ENCODE measurements at regions not wholly inside any gene's neighbourhood (a gene's known extent, or its start where the extent isn't known, plus 50 kb on each side); places are given as distances from the start of the nearest gene placed in this dataset.

DNA sequence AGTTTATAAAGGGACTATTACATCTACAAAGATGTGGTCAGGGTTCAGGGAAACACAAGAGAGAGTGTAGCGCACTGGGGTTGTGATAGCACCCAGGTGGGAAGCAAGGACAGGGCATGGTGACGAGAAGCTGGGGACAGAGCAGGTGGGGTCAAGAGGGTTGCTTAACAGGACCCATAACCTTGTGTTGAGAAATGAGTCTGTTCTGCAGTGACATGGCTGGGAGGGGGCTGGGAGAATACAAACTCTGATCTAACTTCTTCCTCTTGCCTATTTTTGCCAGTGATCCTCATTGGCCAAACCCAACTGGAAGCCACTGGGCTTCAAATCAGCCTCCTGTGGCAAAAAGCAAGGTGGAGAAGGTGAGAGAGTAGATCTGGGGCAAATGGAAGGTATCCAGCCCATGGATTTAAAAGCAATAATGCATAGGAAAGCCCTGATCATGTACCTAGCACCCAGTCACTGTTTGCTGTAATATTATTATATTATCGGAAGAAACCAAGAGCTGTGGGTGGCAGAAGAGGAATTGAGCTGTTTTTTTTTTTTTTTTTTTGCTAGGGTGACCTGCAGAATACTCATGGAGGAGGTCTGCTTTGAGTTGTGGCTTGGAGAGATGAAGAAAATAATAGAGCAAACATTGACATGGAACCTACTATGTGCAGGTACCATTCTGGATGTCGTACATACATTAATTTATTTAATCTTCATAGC lies 76.9 kb upstream of the ZFHX3 start:
- TF ChIP-seq CTCF (IDR thresholded peaks at IDR 0.05) (no peak), POLR2A (IDR thresholded peaks at IDR 0.05) (no peak), POLR2AphosphoS5 (IDR thresholded peaks at IDR 0.05; ENCODE audit: insufficient read depth in 1 of 2, low read depth in 1 of 2) (no peak)

Data from vagina (tissue), 2 donors.